Activated T-cell treated with anti-CD3 and anti-CD28 coated beads, Interleukin-2, amount 50 U/mL, for 4 hours (primary cell): ENCODE measurements at regions not wholly inside any gene's neighbourhood (a gene's known extent, or its start where the extent isn't known, plus 50 kb on each side); places are given as distances from the start of the nearest gene placed in this dataset.

Experiments used
- ATAC-seq, 2 donors: fragments of 200-7000 bp; cut with Tn5 transposase; one replicate each; pipeline ENCODE4 v1.10.0; 2021
- DNase-seq: peaks from one replicate; pipeline ENCODE4 v3.0.0-alpha.2; 2020
- H3K27me3 Mint-ChIP-seq: one replicate; pipeline ENCODE4 v1.8.0; 2021; ENCODE audit warnings: low read depth, mixed read lengths
- H3K36me3 Mint-ChIP-seq: one replicate; pipeline ENCODE4 v1.8.0; 2022; ENCODE audit warnings: mixed read lengths; ENCODE audit not compliant: insufficient read depth
- H3K4me1 Mint-ChIP-seq: one replicate; pipeline ENCODE4 v1.8.0; 2021; ENCODE audit warnings: low read depth, mixed read lengths
- H3K4me3 Mint-ChIP-seq: one replicate; pipeline ENCODE4 v1.8.0; 2021; ENCODE audit warnings: mild to moderate bottlenecking, moderate library complexity, mixed read lengths
- H3K9me3 Mint-ChIP-seq: one replicate; pipeline ENCODE4 v1.8.0; 2021; ENCODE audit warnings: mixed read lengths

DNA sequence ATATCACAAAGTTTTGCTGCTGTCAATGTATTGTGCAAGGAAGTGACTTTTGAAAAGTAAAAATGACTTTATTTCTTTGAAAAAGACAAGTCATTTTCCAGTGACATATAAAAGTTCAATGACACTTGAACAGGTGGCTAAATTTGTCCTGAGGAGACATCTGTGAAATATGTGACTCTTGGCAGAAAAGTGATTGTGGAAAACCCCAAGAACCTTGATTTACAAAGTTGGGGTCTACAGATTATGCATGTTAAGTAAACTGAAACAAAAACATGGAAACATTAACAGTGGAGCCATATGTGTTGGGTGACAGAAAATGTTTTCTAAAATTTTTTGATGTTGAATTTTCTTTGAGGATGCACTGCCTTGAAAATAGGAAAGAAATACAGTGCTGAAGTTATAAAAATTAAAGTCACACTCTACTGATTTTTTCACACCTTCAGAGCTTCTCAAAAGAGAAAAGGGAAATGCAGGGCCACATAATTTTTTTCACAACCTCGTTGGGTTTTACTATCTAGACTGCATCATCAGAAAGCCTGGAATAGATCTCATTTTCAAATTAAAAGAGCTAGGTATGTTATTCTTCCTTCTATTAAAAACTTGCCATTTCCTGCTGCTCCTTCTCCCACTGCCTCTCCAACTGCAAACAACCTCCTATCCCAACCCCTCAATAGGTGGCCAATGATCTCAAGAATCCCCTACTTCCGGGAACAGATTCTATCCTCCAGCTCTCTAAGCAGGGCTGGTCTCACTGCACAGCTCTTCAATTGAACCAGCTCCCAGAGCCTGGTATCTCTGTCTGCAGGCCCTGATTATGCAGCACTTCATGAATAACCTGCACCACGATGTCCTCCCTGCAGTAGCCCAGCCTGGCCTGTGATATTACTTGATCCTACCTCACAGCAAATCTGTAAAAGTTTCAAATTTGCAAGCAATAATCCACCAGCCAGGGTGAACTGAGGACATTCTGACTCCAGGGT is 570.8 kb upstream of the CPEB2 start:
- H3K27me3 Mint-ChIP-seq, result peaks cover 1% of the 10 kb centered on the region
- no peaks in the 10 kb centered on the region for H3K36me3 Mint-ChIP-seq
- DNase-seq (no peak), ATAC-seq (no peak)
- no peak overlapping the region for H3K4me3 Mint-ChIP-seq
- H3K4me1 Mint-ChIP-seq, result no peaks in the 10 kb centered on the region
- peaks cover 8% of the 10 kb centered on the region for H3K9me3 Mint-ChIP-seq

DNA sequence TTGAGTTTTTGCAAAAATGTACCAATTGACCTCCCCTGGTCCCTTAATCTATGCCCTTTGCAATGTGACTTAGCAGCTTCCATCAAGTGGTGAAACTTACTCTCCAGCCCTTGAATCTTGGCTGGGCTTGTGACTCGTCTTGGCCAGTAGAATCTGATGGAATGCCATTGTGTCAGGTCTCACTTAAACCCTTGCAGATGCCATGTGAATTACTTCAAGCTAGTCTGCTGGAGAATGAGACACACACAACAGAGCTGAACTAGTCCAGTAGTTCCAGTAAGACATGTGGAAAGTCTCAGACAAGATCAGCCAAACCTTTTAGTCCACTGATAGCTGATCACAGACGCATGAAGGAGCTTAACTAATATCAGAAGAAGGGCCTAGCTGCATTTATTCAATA is 567.8 kb upstream of the CPEB2 start:
- DNase-seq, result no peak
- no peak for ATAC-seq
- Mint-ChIP-seq H3K36me3 (no peaks in the 10 kb centered on the region), H3K4me1 (no peaks in the 10 kb centered on the region), H3K4me3 (no peak overlapping the region), H3K27me3 (no peaks in the 10 kb centered on the region), H3K9me3 (peaks cover 2% of the 10 kb centered on the region)

DNA sequence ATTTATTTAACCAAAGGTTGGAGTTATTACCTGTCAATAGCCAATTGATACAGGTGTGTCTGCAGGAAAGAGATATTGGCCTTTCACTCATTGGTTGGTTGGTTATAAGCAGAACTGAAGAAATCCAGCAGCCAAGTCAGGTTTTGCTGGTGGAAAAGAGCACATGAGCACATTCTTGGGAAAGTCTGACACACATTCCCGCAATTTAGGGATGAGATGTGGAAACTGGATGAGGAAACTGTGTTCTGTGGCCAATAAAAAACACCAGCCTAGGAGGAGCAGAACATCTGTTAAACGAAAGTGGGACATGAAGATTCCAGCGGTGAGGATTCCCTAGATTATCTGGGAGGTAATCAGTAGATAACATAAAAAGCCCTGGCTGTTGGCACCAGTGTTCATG is 567.4 kb upstream of the CPEB2 start:
- H3K9me3 Mint-ChIP-seq, result no peaks in the 10 kb centered on the region
- ATAC-seq (no peak), DNase-seq (no peak)
- no peaks in the 10 kb centered on the region for H3K36me3 Mint-ChIP-seq
- H3K27me3 Mint-ChIP-seq, result peaks cover 2% of the 10 kb centered on the region
- H3K4me1 Mint-ChIP-seq, result no peaks in the 10 kb centered on the region
- no peak overlapping the region for H3K4me3 Mint-ChIP-seq

DNA sequence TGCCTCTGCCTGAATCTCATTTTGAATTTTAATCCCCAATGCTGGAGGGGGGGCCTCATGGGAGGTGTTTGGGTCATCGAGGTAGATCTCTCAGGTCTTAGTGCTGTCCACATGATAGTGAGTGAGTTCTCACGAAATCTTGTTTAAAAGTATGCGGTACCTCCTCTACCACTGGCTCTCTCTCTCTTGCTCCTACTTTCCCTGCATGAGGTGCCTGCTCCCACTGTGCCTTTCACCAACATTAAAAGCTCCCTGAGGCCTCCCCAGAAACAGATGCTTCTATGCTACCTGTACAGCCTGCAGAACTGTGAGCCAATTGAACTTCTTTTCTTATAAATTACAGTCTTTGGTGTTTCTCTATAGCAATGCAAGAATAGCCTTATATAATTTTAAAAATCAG is 560.7 kb upstream of the CPEB2 start:
- Mint-ChIP-seq H3K9me3 (peaks cover 4% of the 10 kb centered on the region), H3K4me1 (no peaks in the 10 kb centered on the region), H3K27me3 (peaks cover 5% of the 10 kb centered on the region), H3K36me3 (no peaks in the 10 kb centered on the region), H3K4me3 (no peak overlapping the region)
- ATAC-seq (no peak), DNase-seq (no peak)

DNA sequence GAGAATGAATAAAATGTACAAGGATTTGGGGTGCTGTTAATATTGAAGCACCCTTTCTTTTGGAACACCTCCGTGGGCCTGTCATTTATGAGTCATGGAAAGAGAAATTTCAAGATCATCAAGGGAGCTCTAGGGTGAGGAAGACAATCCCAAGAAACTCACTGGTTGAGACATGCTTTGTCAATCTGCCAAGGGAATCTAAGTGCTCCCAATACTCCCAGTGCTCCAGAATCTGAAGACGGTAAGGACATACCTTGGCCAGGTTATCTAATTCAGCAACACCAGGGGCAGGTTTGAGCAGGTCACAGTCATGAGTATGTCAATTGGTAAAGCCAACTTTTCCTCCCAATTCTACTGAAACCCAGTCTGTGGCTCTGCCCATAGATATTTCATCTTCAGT is 556.4 kb upstream of the CPEB2 start:
- Mint-ChIP-seq H3K4me3 (no peak overlapping the region), H3K9me3 (peaks cover 4% of the 10 kb centered on the region), H3K4me1 (no peaks in the 10 kb centered on the region), H3K36me3 (no peaks in the 10 kb centered on the region), H3K27me3 (peaks cover 3% of the 10 kb centered on the region)
- no peak for DNase-seq
- no peak for ATAC-seq

DNA sequence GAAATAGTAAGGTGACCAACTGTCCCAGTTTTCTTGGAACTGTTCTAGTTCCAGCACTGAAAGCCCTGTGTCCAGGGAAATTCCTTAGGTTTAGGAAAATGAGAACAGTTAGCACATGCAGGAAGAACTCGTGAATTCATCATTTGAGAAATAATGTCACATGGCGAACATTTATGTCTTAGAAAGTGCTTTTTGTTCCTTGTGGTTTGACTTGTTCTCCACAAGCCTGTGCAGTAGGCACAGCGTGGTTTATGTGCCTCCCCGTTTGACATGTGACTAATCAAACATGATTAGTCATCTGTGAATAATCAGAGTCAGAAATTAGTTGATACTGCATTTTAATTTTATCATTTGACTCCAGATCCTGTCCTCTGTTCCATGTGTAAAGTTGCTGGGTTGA is 556.0 kb upstream of the CPEB2 start:
- Mint-ChIP-seq H3K4me3 (no peak overlapping the region), H3K4me1 (no peaks in the 10 kb centered on the region), H3K9me3 (peaks cover 4% of the 10 kb centered on the region), H3K27me3 (peaks cover 3% of the 10 kb centered on the region), H3K36me3 (no peaks in the 10 kb centered on the region)
- DNase-seq, result no peak
- peak; percentile 23 to 38 for ATAC-seq

DNA sequence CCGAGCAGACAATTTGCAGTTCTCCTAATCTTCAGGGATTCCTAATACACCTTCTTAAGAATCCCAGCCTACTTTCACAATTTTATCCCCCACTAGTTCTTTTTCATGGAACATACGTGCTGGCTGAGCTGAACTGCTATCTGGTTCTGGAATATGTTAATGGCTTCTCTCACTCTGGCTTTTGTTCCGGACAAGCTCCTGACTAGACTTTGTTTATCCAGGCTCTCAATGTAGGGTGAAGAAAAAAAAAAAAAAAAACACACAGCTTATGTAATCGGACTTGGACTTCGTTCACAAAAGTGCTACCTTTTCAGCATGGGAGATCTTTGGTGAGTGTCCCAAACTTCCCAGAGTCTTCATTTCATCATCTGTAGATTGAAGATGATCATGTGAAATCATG is 555.4 kb upstream of the CPEB2 start:
- Mint-ChIP-seq H3K27me3 (no peaks in the 10 kb centered on the region), H3K9me3 (peaks cover 4% of the 10 kb centered on the region), H3K4me1 (no peaks in the 10 kb centered on the region), H3K4me3 (no peak overlapping the region), H3K36me3 (no peaks in the 10 kb centered on the region)
- ATAC-seq (no peak), DNase-seq (no peak)

DNA sequence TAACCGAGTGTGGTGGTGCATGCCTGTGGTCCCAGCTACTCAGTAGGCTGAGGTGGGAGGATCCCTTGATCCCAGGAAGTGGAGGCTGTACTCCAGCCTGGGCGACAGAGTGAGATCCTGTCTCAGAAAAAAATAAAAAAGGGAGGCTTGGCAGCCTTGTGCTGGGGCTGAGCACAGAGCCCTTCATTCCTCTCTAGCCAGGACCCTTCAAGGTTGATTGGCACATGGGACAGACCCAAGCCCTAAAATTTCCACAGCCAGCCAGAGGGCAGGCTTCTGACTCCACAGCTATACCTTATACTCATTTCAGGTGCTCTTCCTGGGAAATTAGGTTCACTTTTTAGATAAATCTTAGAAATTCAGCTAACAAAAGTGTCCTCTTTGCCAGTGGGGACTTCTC is 553.0 kb upstream of the CPEB2 start:
- no peak overlapping the region for H3K4me3 Mint-ChIP-seq
- no peak for ATAC-seq
- H3K9me3 Mint-ChIP-seq, result no peaks in the 10 kb centered on the region
- H3K4me1 Mint-ChIP-seq, result no peaks in the 10 kb centered on the region
- H3K27me3 Mint-ChIP-seq, result no peaks in the 10 kb centered on the region
- DNase-seq, result no peak
- H3K36me3 Mint-ChIP-seq, result no peaks in the 10 kb centered on the region

DNA sequence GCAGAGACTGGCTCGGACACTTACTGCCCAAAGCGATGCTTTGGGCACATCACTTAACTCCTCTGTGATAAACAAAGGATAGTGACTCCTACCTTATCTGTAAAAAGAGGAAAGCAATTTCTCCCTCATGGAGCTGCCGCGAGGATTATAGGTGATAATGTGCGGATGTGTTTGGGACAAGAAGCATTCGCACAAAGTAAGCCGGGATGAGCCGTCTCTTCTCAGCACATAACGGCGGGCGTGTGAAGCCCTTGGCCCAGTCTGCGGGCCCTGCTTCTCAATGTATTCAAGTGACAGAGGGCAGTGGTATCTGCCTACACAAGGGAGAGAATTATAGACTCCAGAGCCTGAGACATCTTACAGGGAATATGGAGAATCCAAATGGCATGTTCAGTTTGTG is 550.3 kb upstream of the CPEB2 start:
- DNase-seq (no peak), ATAC-seq (no peak)
- Mint-ChIP-seq H3K4me3 (no peak overlapping the region), H3K9me3 (no peaks in the 10 kb centered on the region), H3K4me1 (no peaks in the 10 kb centered on the region), H3K27me3 (no peaks in the 10 kb centered on the region), H3K36me3 (no peaks in the 10 kb centered on the region)

DNA sequence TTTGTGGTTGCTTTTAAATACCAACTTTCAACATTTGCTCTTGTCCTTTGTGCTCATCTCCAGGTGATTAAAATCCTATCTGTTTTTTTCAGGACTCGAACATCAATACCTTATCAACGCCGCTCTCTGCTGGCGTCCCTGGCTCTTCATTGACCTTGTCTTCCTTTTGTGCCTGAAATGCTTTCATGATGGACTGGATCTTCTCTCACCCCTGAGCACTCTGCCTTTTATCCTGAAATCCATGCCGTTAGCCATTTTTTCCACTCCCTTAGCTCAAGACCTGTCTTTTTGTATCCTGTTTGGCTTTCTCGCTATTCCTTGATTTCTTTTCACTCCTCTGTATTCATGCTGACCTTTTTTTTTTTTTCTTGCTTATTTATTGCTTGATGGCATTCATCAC is 549.5 kb upstream of the CPEB2 start:
- ATAC-seq (no peak), DNase-seq (no peak)
- H3K36me3 Mint-ChIP-seq, result no peaks in the 10 kb centered on the region
- no peaks in the 10 kb centered on the region for H3K9me3 Mint-ChIP-seq
- H3K4me3 Mint-ChIP-seq, result no peak overlapping the region
- no peaks in the 10 kb centered on the region for H3K4me1 Mint-ChIP-seq
- no peaks in the 10 kb centered on the region for H3K27me3 Mint-ChIP-seq

DNA sequence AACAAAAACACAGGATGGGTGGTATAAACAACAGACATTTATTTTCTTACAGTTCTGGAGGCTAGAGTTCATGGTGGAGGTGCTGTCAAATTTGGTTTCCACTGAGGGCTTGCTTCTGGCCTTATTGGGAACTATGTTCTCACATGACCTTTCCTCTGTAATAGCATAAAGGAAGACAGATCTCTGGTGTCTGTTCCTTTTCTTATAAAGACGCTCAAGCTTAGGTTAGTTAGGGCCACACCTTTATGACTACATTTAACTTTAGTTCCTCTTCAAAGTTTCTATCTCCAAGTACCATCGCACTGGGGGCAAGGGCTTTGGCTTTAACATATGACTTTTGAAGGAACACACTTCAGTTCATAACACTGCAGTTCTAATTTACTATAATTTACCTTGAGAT is 543.8 kb upstream of the CPEB2 start:
- no peaks in the 10 kb centered on the region for H3K27me3 Mint-ChIP-seq
- no peaks in the 10 kb centered on the region for H3K9me3 Mint-ChIP-seq
- no peaks in the 10 kb centered on the region for H3K4me1 Mint-ChIP-seq
- H3K4me3 Mint-ChIP-seq, result no peak overlapping the region
- no peak for ATAC-seq
- no peaks in the 10 kb centered on the region for H3K36me3 Mint-ChIP-seq
- DNase-seq, result no peak

DNA sequence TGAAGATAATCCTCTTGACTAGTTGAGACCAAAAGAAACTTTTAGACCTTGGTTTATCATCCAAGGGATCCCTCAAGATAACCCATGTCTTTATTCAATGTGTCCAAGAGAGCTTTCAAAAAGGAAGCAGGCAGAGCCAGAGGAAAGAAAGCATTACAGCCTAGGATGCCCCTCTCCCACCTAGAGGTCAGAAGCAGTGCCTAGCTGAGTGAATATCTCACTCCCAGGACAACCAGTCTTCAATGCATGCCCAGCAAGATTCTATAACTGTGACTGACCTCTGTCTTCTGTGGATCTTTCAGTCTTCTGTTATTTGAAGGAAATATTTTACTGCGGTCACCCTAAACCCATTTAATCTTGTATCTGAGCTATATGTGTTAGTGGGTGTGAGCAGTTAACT is 537.2 kb upstream of the CPEB2 start:
- peaks cover 5% of the 10 kb centered on the region for H3K9me3 Mint-ChIP-seq
- no peaks in the 10 kb centered on the region for H3K4me1 Mint-ChIP-seq
- DNase-seq, result no peak

DNA sequence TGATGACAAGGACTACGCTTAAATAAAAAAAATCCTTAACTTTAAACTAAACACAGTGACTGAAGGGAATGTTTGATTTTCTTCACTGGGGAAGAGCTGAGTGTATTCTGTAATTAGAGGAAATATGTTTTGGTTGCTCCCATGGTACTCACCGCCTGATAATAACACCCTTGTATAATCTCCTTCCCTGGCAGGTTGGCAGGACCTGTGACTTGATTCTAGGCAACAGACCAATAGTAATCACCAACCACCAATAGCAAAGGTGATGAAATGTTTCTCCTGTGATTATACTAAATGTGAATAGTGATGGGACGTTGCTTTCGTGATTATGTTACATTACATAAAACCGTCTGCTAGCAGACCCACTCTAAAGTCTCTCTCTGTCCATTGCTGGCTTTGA is 536.8 kb upstream of the CPEB2 start:
- Mint-ChIP-seq H3K4me1 (no peaks in the 10 kb centered on the region), H3K4me3 (no peak overlapping the region), H3K27me3 (no peaks in the 10 kb centered on the region), H3K36me3 (no peaks in the 10 kb centered on the region), H3K9me3 (peaks cover 5% of the 10 kb centered on the region)
- DNase-seq, result no peak
- no peak for ATAC-seq

More for the DNA sequence above, 537.2 kb upstream of the CPEB2 start:
- ATAC-seq, result no peak
- Mint-ChIP-seq H3K27me3 (no peaks in the 10 kb centered on the region), H3K4me3 (no peak overlapping the region), H3K36me3 (no peaks in the 10 kb centered on the region)

DNA sequence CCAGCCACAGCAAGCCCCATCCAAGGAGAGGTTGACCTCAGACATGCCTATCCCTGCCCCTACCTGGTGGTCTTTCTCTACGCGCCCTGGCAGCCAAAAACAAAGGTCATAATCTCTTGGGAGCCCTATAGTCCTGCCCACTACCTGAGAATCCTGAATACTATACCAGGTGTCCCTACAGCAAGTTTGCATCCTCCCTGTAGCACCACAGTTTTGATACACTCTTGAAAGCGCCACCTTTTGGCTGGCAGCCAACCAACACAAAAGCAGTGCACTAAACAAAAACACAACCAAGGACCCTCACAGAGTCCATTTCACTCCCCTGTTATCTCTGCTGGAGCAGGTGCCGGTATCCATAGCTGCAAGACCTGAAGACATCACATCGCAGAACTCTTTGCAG is 523.8 kb upstream of the CPEB2 start:
- no peak overlapping the region for H3K4me3 Mint-ChIP-seq
- DNase-seq (no peak), ATAC-seq (no peak)
- peaks cover 2% of the 10 kb centered on the region for H3K27me3 Mint-ChIP-seq
- H3K4me1 Mint-ChIP-seq, result no peaks in the 10 kb centered on the region
- no peaks in the 10 kb centered on the region for H3K36me3 Mint-ChIP-seq
- peaks cover 4% of the 10 kb centered on the region for H3K9me3 Mint-ChIP-seq

DNA sequence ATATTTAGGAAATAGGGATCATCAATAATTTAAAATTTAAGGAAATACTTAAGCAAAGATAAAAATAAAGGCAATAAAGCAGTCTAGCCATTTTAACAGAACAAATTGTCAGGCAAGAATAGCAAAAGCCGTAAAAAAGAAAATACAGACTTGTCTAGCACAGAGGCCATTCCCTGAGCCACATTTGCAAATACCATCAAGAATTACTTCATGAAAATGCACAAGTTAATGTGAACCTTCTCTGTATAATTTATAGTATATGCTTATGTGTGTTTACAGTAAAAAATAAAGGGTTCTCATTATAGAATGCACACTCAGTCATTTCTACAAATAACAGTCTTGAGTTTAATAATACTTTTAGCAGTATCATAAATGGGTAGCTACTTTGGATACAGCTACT is 505.9 kb upstream of the CPEB2 start:
- Mint-ChIP-seq H3K4me3 (no peak overlapping the region), H3K4me1 (no peaks in the 10 kb centered on the region), H3K27me3 (no peaks in the 10 kb centered on the region), H3K36me3 (no peaks in the 10 kb centered on the region), H3K9me3 (no peaks in the 10 kb centered on the region)
- no peak for ATAC-seq
- no peak for DNase-seq
